PC-9 (cell line): ENCODE measurements at regions not wholly inside any gene's neighbourhood (a gene's known extent, or its start where the extent isn't known, plus 50 kb on each side); places are given as distances from the start of the nearest gene placed in this dataset.

ENCODE experiments used
- EZH2 ChIP-seq: fragments of 200-600 bp; sonication (generic); IDR thresholded peaks from 2 replicates; pipeline ENCODE4 v1.8.0; 2017; ENCODE audit warnings: antibody characterized with exemption, low read depth
- TF ChIP-seq, protein P1 (sequence below): fragments of 200-600 bp; sonication (generic); conservative IDR thresholded peaks from 2 replicates; pipeline ENCODE4 v1.6.1; 2017; ENCODE audit warnings: mixed run types, antibody characterized with exemption, mild to moderate bottlenecking, moderate library complexity

DNA sequence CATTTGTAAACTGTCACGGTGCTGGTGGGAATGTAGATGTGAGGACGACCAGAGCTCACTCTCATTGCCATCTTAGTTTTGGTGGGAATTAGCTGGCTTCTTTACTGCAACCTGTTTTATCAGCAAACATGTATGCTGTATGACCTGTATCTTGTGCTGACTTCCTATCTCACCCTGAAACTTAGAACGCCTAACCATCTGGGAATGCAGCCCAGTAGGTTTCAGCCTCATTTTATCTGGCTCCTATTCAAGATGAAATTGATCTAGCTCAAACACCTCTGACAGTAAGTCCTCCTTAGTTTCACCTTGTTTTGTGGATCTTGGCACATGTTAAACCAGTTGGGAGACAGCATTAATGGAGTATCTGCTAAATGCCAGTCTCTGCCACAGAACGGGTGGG is 174.6 kb downstream of the HLX start:
- TF ChIP-seq, protein P1, sequence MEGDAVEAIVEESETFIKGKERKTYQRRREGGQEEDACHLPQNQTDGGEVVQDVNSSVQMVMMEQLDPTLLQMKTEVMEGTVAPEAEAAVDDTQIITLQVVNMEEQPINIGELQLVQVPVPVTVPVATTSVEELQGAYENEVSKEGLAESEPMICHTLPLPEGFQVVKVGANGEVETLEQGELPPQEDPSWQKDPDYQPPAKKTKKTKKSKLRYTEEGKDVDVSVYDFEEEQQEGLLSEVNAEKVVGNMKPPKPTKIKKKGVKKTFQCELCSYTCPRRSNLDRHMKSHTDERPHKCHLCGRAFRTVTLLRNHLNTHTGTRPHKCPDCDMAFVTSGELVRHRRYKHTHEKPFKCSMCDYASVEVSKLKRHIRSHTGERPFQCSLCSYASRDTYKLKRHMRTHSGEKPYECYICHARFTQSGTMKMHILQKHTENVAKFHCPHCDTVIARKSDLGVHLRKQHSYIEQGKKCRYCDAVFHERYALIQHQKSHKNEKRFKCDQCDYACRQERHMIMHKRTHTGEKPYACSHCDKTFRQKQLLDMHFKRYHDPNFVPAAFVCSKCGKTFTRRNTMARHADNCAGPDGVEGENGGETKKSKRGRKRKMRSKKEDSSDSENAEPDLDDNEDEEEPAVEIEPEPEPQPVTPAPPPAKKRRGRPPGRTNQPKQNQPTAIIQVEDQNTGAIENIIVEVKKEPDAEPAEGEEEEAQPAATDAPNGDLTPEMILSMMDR: no peak
- TF ChIP-seq EZH2: no peak
